ENCODE measurements at regions not wholly inside any gene's neighbourhood (a gene's known extent, or its start where the extent isn't known, plus 50 kb on each side); places are given as distances from the start of the nearest gene placed in this dataset.

DNA sequence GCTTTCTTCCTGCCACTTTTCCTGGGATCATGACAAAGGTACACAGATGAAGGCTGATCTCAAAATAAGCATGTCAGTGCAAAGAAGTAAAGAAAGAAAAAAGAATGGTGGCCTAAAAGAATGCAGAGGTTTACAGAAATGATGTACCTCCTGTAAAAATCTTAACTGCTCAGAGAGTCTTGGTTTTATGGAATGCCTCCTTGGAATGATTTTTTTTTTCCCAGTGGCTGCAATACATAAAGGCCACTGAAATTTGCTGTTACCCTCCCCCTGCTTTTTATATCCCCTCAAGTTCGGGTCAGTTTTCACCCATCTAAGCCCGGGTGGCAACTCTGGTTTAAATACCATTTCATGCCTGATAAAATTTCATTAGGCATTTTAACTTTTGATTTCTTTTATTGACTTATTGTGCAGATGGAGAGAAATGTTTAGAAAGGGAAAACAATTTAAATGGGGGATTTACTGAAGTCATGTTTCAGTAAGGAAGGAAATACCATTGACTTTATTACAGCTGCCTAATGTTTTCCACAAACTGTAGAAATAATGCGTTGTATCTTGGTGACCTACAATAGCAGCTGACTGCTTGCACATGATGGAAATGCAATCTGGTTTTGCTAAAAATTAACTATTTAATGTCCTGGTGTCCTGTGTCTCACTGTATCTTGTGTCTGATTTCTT is 102.5 kb downstream of the SAMD9 start:
- CTCF ChIA-PET = no interaction called here
- Mint-ChIP-seq H3K27ac (ENCODE audit: low read depth, unreplicated experiment) (no peak overlapping the region), H3K36me3 (ENCODE audit: insufficient read depth, unreplicated experiment) (no peaks in the 10 kb centered on the region), H3K4me1 (ENCODE audit: insufficient read depth, unreplicated experiment) (peaks cover 11% of the 10 kb centered on the region), H3K9me3 (ENCODE audit: unreplicated experiment) (no peaks in the 10 kb centered on the region), H3K27me3 (ENCODE audit: insufficient read depth, unreplicated experiment) (no peaks in the 10 kb centered on the region), H3K4me3 (ENCODE audit: unreplicated experiment) (no peak overlapping the region)
- POLR2A ChIA-PET = no interaction called here
- no peak for TF ChIP-seq CTCF (IDR thresholded peaks at IDR 0.05; ENCODE audit: unreplicated experiment)
- no TSS peak for BruUV-seq (replicated peaks)
- DNase-seq (ENCODE audit: unreplicated experiment) = no peak
- intact Hi-C loops (cut with micrococcal nuclease) = no loop called here

GRCh38 chr7:93014410-93014809 is 103.4 kb downstream of the SAMD9 start:
- H3K27ac Mint-ChIP-seq (ENCODE audit: low read depth, unreplicated experiment) = no peak overlapping the region
- no TSS peak for BruUV-seq (replicated peaks)
- H3K36me3 Mint-ChIP-seq (ENCODE audit: insufficient read depth, unreplicated experiment) = no peaks in the 10 kb centered on the region
- DNase-seq (ENCODE audit: unreplicated experiment) = no peak
- POLR2A ChIA-PET = no interaction called here
- no peaks in the 10 kb centered on the region for H3K9me3 Mint-ChIP-seq (ENCODE audit: unreplicated experiment)
- H3K4me1 Mint-ChIP-seq (ENCODE audit: insufficient read depth, unreplicated experiment) = peaks cover 11% of the 10 kb centered on the region
- H3K4me3 Mint-ChIP-seq (ENCODE audit: unreplicated experiment) = no peak overlapping the region
- no peak for TF ChIP-seq CTCF (IDR thresholded peaks at IDR 0.05; ENCODE audit: unreplicated experiment)
- intact Hi-C loops (cut with micrococcal nuclease) = no loop called here
- no peaks in the 10 kb centered on the region for H3K27me3 Mint-ChIP-seq (ENCODE audit: insufficient read depth, unreplicated experiment)
- CTCF ChIA-PET = no interaction called here

DNA sequence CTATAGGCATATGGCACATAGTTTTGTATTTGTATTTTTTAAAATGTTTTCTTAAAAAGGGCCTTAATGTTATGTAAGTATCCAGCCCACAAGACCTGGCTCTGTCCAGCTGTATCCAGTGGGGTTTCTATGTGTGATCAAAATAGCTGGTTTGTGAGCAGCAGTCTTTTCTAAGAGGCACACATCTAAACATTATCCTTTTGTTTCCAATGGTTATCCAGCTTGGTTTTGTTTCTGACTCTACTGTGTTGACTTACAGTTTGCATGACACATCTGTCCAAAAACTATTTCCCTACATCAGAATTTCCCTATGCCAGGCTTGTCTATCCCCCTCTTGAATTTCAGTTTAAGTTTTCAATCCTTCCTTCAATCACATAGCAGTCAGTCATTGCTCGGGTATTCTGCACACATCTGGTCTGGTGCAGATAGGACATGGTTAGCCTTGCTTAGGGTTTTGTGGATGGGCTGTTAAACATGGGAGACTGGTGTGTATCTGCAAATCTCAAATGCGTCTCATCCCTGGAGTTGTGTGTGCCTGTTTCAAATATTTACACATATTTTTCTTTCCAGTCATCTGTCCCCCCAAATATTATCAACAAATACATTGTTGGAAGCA is 104.2 kb downstream of the SAMD9 start:
- DNase-seq (ENCODE audit: unreplicated experiment) = no peak
- BruUV-seq (replicated peaks) = no TSS peak
- Mint-ChIP-seq H3K4me1 (ENCODE audit: insufficient read depth, unreplicated experiment) (peaks cover 11% of the 10 kb centered on the region), H3K9me3 (ENCODE audit: unreplicated experiment) (no peaks in the 10 kb centered on the region), H3K36me3 (ENCODE audit: insufficient read depth, unreplicated experiment) (no peaks in the 10 kb centered on the region), H3K27ac (ENCODE audit: low read depth, unreplicated experiment) (no peak overlapping the region), H3K27me3 (ENCODE audit: insufficient read depth, unreplicated experiment) (no peaks in the 10 kb centered on the region), H3K4me3 (ENCODE audit: unreplicated experiment) (no peak overlapping the region)
- ChIA-PET POLR2A (interaction anchor here (0.6 to 1.2 kb wide), 2 partner anchors 9 to 11 kb away, joined by 3 to 4 read pairs; no protein-coding TSS in a partner anchor), CTCF (interaction anchor here (0.7 kb wide), 1 partner anchor 10 kb away, joined by 3 read pairs; no protein-coding TSS in a partner anchor)
- intact Hi-C loops (cut with micrococcal nuclease) = no loop called here
- TF ChIP-seq CTCF (IDR thresholded peaks at IDR 0.05; ENCODE audit: unreplicated experiment) = no peak

- intact Hi-C loops (cut with micrococcal nuclease) = no loop called here
- TF ChIP-seq CTCF (IDR thresholded peaks at IDR 0.05; ENCODE audit: unreplicated experiment) = no peak
- H3K27me3 Mint-ChIP-seq (ENCODE audit: insufficient read depth, unreplicated experiment) = no peaks in the 10 kb centered on the region
- no peak overlapping the region for H3K27ac Mint-ChIP-seq (ENCODE audit: low read depth, unreplicated experiment)
- peaks cover 11% of the 10 kb centered on the region for H3K4me1 Mint-ChIP-seq (ENCODE audit: insufficient read depth, unreplicated experiment)
- ChIA-PET CTCF (interaction anchor here (0.8 to 0.9 kb wide), 2 partner anchors 18 to 22 kb away, joined by 3 read pairs; no protein-coding TSS in a partner anchor), POLR2A (interaction anchor here (0.6 to 1.3 kb wide), 7 partner anchors 12 to 390 kb away, joined by 3 to 9 read pairs (median 3); no protein-coding TSS in a partner anchor)
- no peaks in the 10 kb centered on the region for H3K9me3 Mint-ChIP-seq (ENCODE audit: unreplicated experiment)
- no peaks in the 10 kb centered on the region for H3K36me3 Mint-ChIP-seq (ENCODE audit: insufficient read depth, unreplicated experiment)
- DNase-seq (ENCODE audit: unreplicated experiment) = peak; percentile 63
- no TSS peak for BruUV-seq (replicated peaks)
- H3K4me3 Mint-ChIP-seq (ENCODE audit: unreplicated experiment) = no peak overlapping the region
Observed at GRCh38 chr7:93011351-93012294, 106.2 kb downstream of the SAMD9 start.

Data from MCF 10A (cell line).